ENCODE measurements at regions not wholly inside any gene's neighbourhood (a gene's known extent, or its start where the extent isn't known, plus 50 kb on each side); places are given as distances from the start of the nearest gene placed in this dataset.

GRCh38 chr7:130982160-130982638, 248.2 kb upstream of the KLF14 start:
- TF ChIP-seq EZH2 (IDR thresholded peaks at IDR 0.05) (no peak), POLR2A (IDR thresholded peaks at IDR 0.05; ENCODE audit: borderline replicate concordance, extremely low read depth, insufficient read depth, insufficient read length) (no peak), SIN3A (IDR thresholded peaks at IDR 0.05; ENCODE audit: low read depth) (no peak), CTCF (IDR thresholded peaks at IDR 0.05 in 2 of 3, conservative IDR thresholded peaks at IDR 0.05 in 1 of 3; ENCODE audit: borderline replicate concordance in 1 of 3, insufficient read depth in 1 of 3, low read depth in 2 of 3, low read length in 2 of 3) (peak; percentile 75 to 85 (median 81)), ZNF274 (IDR thresholded peaks at IDR 0.05; ENCODE audit: low read depth, low read length) (no peak), EZH2phosphoT487 (IDR thresholded peaks at IDR 0.05; ENCODE audit: borderline replicate concordance) (no peak), RAD21 (IDR thresholded peaks at IDR 0.05; ENCODE audit: low read depth) (peak; percentile 91), CEBPB (IDR thresholded peaks at IDR 0.05; ENCODE audit: low read depth) (no peak), TCF7L2 (IDR thresholded peaks at IDR 0.05; ENCODE audit: borderline replicate concordance, extremely low read depth, insufficient read depth, insufficient read length) (no peak), FOSL1 (IDR thresholded peaks at IDR 0.05; ENCODE audit: low read depth) (0 out of 2 replicates have a peak, but pooled peaks have one; percentile 16), SP1 (IDR thresholded peaks at IDR 0.05; ENCODE audit: low read depth) (peak; percentile 59; the same call in 1 of the 2 replicates)
